Left lung (tissue), 4 donors: ENCODE measurements at regions not wholly inside any gene's neighbourhood (a gene's known extent, or its start where the extent isn't known, plus 50 kb on each side); places are given as distances from the start of the nearest gene placed in this dataset.
"Not testable (repeated sequence)": the region's sequence is repeated elsewhere in the genome, so short reads cannot be mapped to it uniquely, and the experiment has no call there.

Experiments
- ATAC-seq: fragments of 200-7000 bp; cut with Tn5 transposase; one replicate; pipeline ENCODE4 v1.9.1; 2020; ENCODE audit warnings: moderate library complexity
- DNase-seq, 4 donors: peaks; one replicate each; pipeline ENCODE4 v3.0.0-alpha.2; 2013 to 2020
- H3K27ac ChIP-seq, 2 donors: fragments of 200-600 bp; sonication (generic) in 1 of 2; one replicate each; pipeline versions ENCODE4 v1.5.0 to v1.8.0; 2020 to 2021
- H3K27me3 ChIP-seq, 2 donors: fragments of 200-600 bp; sonication (generic) in 1 of 2; one replicate each; pipeline versions ENCODE4 v1.5.0 to v1.8.0; 2020 to 2021
- H3K36me3 ChIP-seq, 2 donors: fragments of 200-600 bp; sonication (generic) in 1 of 2; one replicate each; pipeline versions ENCODE4 v1.5.0 to v1.8.0; 2020 to 2021
- H3K4me1 ChIP-seq, 2 donors: fragments of 200-600 bp; one replicate each; pipeline ENCODE4 v1.8.0; 2021
- H3K4me3 ChIP-seq, 2 donors: fragments of 200-600 bp; sonication (generic) in 1 of 2; one replicate each; pipeline versions ENCODE4 v1.5.0 to v1.8.0; 2020 to 2021; ENCODE audit warnings: mild to moderate bottlenecking in 1 of 2
- H3K9me3 ChIP-seq, 2 donors: fragments of 200-600 bp; sonication (generic) in 1 of 2; one replicate each; pipeline versions ENCODE4 v1.5.0 to v1.8.0; 2020 to 2021
- intact Hi-C, 2 donors: fragments of 100-400 bp; cut with DNase I; formaldehyde crosslinking; loops; one replicate each; pipeline versions ENCODE4 v1.11.2 to v1.14.2; 2022
- TF ChIP-seq, protein P1 (sequence below), 2 donors: fragments of 200-600 bp; sonication (generic) in 1 of 2; IDR thresholded peaks; one replicate each; pipeline versions ENCODE4 v1.5.0 to v1.8.0; 2021; ENCODE audit warnings: antibody characterized with exemption in 2 of 2
- donor health status: DM: no; HTN: yes; CAD: no.
- donor health status: DM: no; HTN: no; CAD: no.

- intact Hi-C loops: no loop called here
- no peaks in the 10 kb centered on the region for H3K36me3 ChIP-seq
- H3K9me3 ChIP-seq: peaks cover 0 to 7% of the 10 kb centered on the region in 2 donors
- ATAC-seq (no peak), DNase-seq (no peak)
- no peaks in the 10 kb centered on the region for H3K27me3 ChIP-seq
- no peaks in the 10 kb centered on the region for H3K4me1 ChIP-seq
- no peak overlapping the region for H3K4me3 ChIP-seq
- TF ChIP-seq, protein P1, sequence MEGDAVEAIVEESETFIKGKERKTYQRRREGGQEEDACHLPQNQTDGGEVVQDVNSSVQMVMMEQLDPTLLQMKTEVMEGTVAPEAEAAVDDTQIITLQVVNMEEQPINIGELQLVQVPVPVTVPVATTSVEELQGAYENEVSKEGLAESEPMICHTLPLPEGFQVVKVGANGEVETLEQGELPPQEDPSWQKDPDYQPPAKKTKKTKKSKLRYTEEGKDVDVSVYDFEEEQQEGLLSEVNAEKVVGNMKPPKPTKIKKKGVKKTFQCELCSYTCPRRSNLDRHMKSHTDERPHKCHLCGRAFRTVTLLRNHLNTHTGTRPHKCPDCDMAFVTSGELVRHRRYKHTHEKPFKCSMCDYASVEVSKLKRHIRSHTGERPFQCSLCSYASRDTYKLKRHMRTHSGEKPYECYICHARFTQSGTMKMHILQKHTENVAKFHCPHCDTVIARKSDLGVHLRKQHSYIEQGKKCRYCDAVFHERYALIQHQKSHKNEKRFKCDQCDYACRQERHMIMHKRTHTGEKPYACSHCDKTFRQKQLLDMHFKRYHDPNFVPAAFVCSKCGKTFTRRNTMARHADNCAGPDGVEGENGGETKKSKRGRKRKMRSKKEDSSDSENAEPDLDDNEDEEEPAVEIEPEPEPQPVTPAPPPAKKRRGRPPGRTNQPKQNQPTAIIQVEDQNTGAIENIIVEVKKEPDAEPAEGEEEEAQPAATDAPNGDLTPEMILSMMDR (IDR thresholded peaks at IDR 0.05): no peak
- H3K27ac ChIP-seq: no peak overlapping the region
Observed at GRCh38 chr18:40120356-40120755, 1834.7 kb upstream of the PIK3C3 start.

- ATAC-seq, DNase-seq, intact Hi-C loops, H3K9me3 ChIP-seq, H3K27me3 ChIP-seq, H3K27ac ChIP-seq, H3K4me3 ChIP-seq, H3K4me1 ChIP-seq, H3K36me3 ChIP-seq: not testable (repeated sequence)
Observed at GRCh38 chr18:40119581-40119980, 1835.5 kb upstream of the PIK3C3 start.

DNA sequence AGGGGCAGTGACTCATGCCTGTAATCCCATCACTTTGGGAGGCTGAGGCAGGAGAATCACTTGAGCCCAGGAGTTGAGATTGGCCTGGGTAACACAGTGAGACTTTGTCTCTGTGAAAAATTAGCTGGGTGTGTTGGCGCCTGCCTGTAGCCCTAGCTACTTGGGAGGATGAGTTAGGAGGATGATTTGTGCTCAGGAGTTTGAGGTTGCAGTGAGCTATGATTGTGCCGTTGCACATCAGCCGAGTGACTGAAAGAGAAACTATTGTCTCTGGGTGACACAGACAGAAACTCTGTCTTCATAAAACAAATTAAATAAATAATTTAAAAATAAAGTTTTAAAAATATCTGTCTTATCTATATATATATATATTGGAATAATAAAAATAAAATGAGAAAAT lies 1844.6 kb upstream of the PIK3C3 start:
- DNase-seq: no peak
- intact Hi-C loops: no loop called here
- Histone ChIP-seq H3K4me3 (no peak overlapping the region), H3K27ac (no peak overlapping the region), H3K4me1 (no peaks in the 10 kb centered on the region), H3K36me3 (no peaks in the 10 kb centered on the region), H3K9me3 (peaks cover 0 to 3% of the 10 kb centered on the region in 2 donors), H3K27me3 (no peaks in the 10 kb centered on the region)
- TF ChIP-seq, protein P1 (IDR thresholded peaks at IDR 0.05): no peak
- ATAC-seq: no peak

GRCh38 chr18:40109252-40110049 lies 1845.6 kb upstream of the PIK3C3 start:
- intact Hi-C loops: no loop called here
- no peaks in the 10 kb centered on the region for H3K27me3 ChIP-seq
- H3K4me1 ChIP-seq: no peaks in the 10 kb centered on the region
- TF ChIP-seq, protein P1 (IDR thresholded peaks at IDR 0.05): no peak
- no peak for DNase-seq
- no peak overlapping the region for H3K4me3 ChIP-seq
- peaks cover 0 to 3% of the 10 kb centered on the region in 2 donors for H3K9me3 ChIP-seq
- no peaks in the 10 kb centered on the region for H3K36me3 ChIP-seq
- H3K27ac ChIP-seq: no peak overlapping the region
- ATAC-seq: no peak

DNA sequence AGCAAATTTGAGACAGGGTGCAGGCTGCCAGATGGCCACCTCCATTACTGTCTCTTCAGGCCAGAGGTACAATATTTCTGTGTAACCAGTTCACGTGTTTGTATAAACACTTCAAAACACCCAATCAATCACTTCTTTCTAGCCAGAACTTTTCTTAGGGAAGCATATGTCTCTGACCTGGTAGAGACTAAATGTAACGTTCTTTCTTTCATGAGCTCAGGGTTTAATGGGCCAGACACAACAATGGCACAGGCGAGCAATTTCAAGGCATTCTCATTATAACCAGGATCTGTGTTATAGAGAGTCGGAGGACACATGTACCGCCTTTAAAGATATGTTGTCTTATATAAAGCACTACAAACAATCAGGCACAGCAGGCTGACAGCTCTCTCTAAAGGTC lies 1846.4 kb upstream of the PIK3C3 start:
- H3K36me3 ChIP-seq: no peaks in the 10 kb centered on the region
- peaks cover 0 to 3% of the 10 kb centered on the region in 2 donors for H3K9me3 ChIP-seq
- no peak for DNase-seq
- TF ChIP-seq, protein P1 (IDR thresholded peaks at IDR 0.05): no peak
- H3K4me1 ChIP-seq: no peaks in the 10 kb centered on the region
- no peak overlapping the region for H3K27ac ChIP-seq
- no peak for ATAC-seq
- intact Hi-C loops: no loop called here
- H3K27me3 ChIP-seq: no peaks in the 10 kb centered on the region
- H3K4me3 ChIP-seq: no peak overlapping the region

- no peaks in the 10 kb centered on the region for H3K9me3 ChIP-seq
- intact Hi-C loops: no loop called here
- H3K4me3 ChIP-seq: no peak overlapping the region
- TF ChIP-seq, protein P1 (IDR thresholded peaks at IDR 0.05): no peak
- no peaks in the 10 kb centered on the region for H3K4me1 ChIP-seq
- DNase-seq (no peak), ATAC-seq (no peak)
- H3K27me3 ChIP-seq: no peaks in the 10 kb centered on the region
- H3K27ac ChIP-seq: no peak overlapping the region
- no peaks in the 10 kb centered on the region for H3K36me3 ChIP-seq
Observed at GRCh38 chr18:40102903-40103302, 1852.1 kb upstream of the PIK3C3 start.
